Esophagus squamous epithelium (tissue), 4 donors: ENCODE measurements at regions not wholly inside any gene's neighbourhood (a gene's known extent, or its start where the extent isn't known, plus 50 kb on each side); places are given as distances from the start of the nearest gene placed in this dataset.

Experiments used
- CTCF ChIP-seq, 6 experiments: fragments of 450-650 bp in 4 of 6; fragments of 200-600 bp in 2 of 6; sonication (generic) in 2 of 6; IDR thresholded peaks; one replicate each; pipeline ENCODE4 v1.5.1; 2016 to 2019; ENCODE audit warnings: antibody characterized with exemption in 6 of 6, mild to moderate bottlenecking in 4 of 6, moderate library complexity in 4 of 6
- POLR2A ChIP-seq, 4 donors: fragments of 450-650 bp; IDR thresholded peaks; one replicate each; pipeline ENCODE4 v1.6.1; 2017; ENCODE audit warnings: antibody characterized with exemption in 4 of 4, mild to moderate bottlenecking in 4 of 4, moderate library complexity in 3 of 4

DNA sequence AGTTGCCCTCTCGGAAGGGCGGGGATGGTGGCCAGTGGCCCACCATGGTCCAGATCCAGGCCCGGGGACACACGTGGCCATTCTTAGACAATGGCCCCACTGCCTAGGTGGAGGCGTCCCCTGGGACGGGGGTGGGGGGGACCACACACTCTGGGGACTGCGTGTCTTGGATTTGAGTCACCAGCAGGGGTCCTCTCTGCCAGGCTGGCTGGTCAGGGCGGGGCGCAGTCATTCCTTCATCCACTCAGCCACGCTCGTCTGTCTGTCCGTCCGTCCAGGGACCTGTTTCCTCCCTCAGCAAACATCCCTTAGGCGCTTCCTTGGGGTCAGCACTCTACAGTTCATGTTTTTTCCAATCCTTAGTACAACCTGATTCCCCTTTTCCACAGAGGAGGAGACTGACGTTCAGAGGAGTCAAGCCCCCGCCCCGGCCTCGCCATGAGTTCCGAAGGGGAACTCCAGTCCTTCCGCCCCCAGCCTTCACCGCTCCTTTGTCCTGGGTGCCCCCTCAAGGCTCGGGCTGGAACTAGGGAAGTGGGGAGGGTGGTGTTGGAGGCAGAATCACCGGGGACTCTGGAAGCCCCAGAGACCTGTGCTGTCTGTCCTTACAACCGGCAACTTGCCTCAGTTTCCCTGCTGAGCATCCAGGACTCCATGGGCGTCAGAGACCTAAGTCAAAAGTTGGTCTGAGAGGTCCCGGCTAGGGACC is 276.6 kb upstream of the MVB12B start:
- TF ChIP-seq CTCF (IDR thresholded peaks at IDR 0.05) = no peak
- no peak for TF ChIP-seq POLR2A (IDR thresholded peaks at IDR 0.05)
